CD14-positive monocyte (primary cell): ENCODE measurements at regions not wholly inside any gene's neighbourhood (a gene's known extent, or its start where the extent isn't known, plus 50 kb on each side); places are given as distances from the start of the nearest gene placed in this dataset.

Source experiments
- DNase-seq, 3 donors: peaks; one replicate each; pipeline ENCODE4 v3.0.0-alpha.2; 2011 to 2022
- H2AFZ ChIP-seq: 2 replicates; pipeline ENCODE4 v1.6.0; 2012; ENCODE audit warnings: mild to moderate bottlenecking, low read depth, low read length, inconsistent platforms; ENCODE audit not compliant: insufficient read depth, poor library complexity, severe bottlenecking
- H3K27ac ChIP-seq, 2 donors: 1 replicate in 1 of 2; 2 replicates in 1 of 2; pipeline ENCODE4 v1.5.1; 2012 to 2013; ENCODE audit warnings: low read length in 2 of 2, control low read depth in 1 of 2, inconsistent platforms in 1 of 2, low read depth in 1 of 2, mild to moderate bottlenecking in 1 of 2
- H3K27me3 ChIP-seq, 2 donors: one replicate each; pipeline versions ENCODE4 v1.6.0 to v1.6.1; 2011 to 2013; ENCODE audit warnings: low read length in 2 of 2; ENCODE audit not compliant: control insufficient read depth in 2 of 2, insufficient read depth in 2 of 2
- H3K36me3 ChIP-seq, 2 donors: replicated peaks in 1 of 2; 1 replicate in 1 of 2; 2 replicates in 1 of 2; pipeline versions ENCODE4 v1.5.1 to v1.6.1; 2012 to 2013; ENCODE audit warnings: low read length in 2 of 2, control low read depth in 1 of 2, inconsistent platforms in 1 of 2, mild to moderate bottlenecking in 1 of 2; ENCODE audit not compliant: insufficient read depth in 2 of 2, control insufficient read depth in 1 of 2
- H3K4me1 ChIP-seq, 2 donors: 1 replicate in 1 of 2; 2 replicates in 1 of 2; pipeline versions ENCODE4 v1.5.1 to v1.6.1; 2012 to 2013; ENCODE audit warnings: low read length in 2 of 2, control low read depth in 1 of 2, inconsistent platforms in 1 of 2, mild to moderate bottlenecking in 1 of 2, moderate library complexity in 1 of 2; ENCODE audit not compliant: insufficient read depth in 2 of 2, control insufficient read depth in 1 of 2
- H3K4me2 ChIP-seq: replicated peaks from 2 replicates; pipeline ENCODE3; 2012; ENCODE audit warnings: low read length, moderate library complexity, mild to moderate bottlenecking; ENCODE audit not compliant: poor library complexity, severe bottlenecking; ENCODE audit errors: extremely low read depth
- H3K4me3 ChIP-seq, 3 experiments: fragments of 200-600 bp in 1 of 3; sonication (generic) in 1 of 3; replicated peaks in 1 of 3; 1 replicate in 2 of 3; 2 replicates in 1 of 3; pipeline ENCODE4 v1.5.1; 2011 to 2013; ENCODE audit warnings: low read length in 3 of 3, mild to moderate bottlenecking in 3 of 3, control low read depth in 2 of 3, low read depth in 2 of 3, inconsistent platforms in 1 of 3, moderate library complexity in 1 of 3
- H3K79me2 ChIP-seq: 2 replicates; pipeline ENCODE4 v1.6.0; 2012; ENCODE audit warnings: mild to moderate bottlenecking, control low read depth, inconsistent platforms, low read length, moderate library complexity; ENCODE audit not compliant: insufficient read depth
- H3K9ac ChIP-seq: 2 replicates; pipeline ENCODE4 v1.6.0; 2017; ENCODE audit warnings: low read length, mild to moderate bottlenecking; ENCODE audit not compliant: insufficient read depth, poor library complexity, severe bottlenecking
- H3K9me3 ChIP-seq, 2 donors: replicated peaks in 1 of 2; 1 replicate in 1 of 2; 2 replicates in 1 of 2; pipeline versions ENCODE4 v1.5.1 to v1.6.1; 2012 to 2013; ENCODE audit warnings: low read length in 2 of 2, control low read depth in 1 of 2; ENCODE audit not compliant: control insufficient read depth in 1 of 2, insufficient read depth in 1 of 2
- H4K20me1 ChIP-seq: 2 replicates; pipeline ENCODE4 v1.6.0; 2012; ENCODE audit warnings: mild to moderate bottlenecking, low read length, control low read depth, moderate library complexity; ENCODE audit not compliant: insufficient read depth
- H3K27ac Mint-ChIP-seq, 7 donors: one replicate each; pipeline ENCODE4 v1.8.0; 2020; ENCODE audit warnings: mild to moderate bottlenecking in 7 of 7, mixed read lengths in 7 of 7, moderate library complexity in 6 of 7, inconsistent platforms in 2 of 7
- H3K27me3 Mint-ChIP-seq, 3 donors: one replicate each; pipeline ENCODE4 v1.8.0; 2021 to 2022; ENCODE audit warnings: low read depth in 3 of 3, mild to moderate bottlenecking in 3 of 3, mixed read lengths in 3 of 3, moderate library complexity in 3 of 3, inconsistent platforms in 1 of 3
- H3K36me3 Mint-ChIP-seq, 2 donors: one replicate each; pipeline ENCODE4 v1.8.0; 2020; ENCODE audit warnings: mixed read lengths in 2 of 2, inconsistent platforms in 1 of 2, mild to moderate bottlenecking in 1 of 2
- H3K4me1 Mint-ChIP-seq: one replicate; pipeline ENCODE4 v1.8.0; 2020; ENCODE audit warnings: mild to moderate bottlenecking, mixed read lengths
- H3K4me3 Mint-ChIP-seq, 2 donors: one replicate each; pipeline ENCODE4 v1.8.0; 2020; ENCODE audit warnings: mild to moderate bottlenecking in 2 of 2, mixed read lengths in 2 of 2, moderate library complexity in 1 of 2
- H3K9me3 Mint-ChIP-seq, 7 donors: one replicate each; pipeline ENCODE4 v1.8.0; 2020 to 2022; ENCODE audit warnings: mixed read lengths in 7 of 7, mild to moderate bottlenecking in 6 of 7, moderate library complexity in 6 of 7, inconsistent platforms in 2 of 7
- CTCF ChIP-seq: fragments of 200-600 bp; IDR thresholded peaks from one replicate; pipeline ENCODE4 v1.8.0; 2022; ENCODE audit warnings: antibody characterized with exemption, mild to moderate bottlenecking
- WGBS: methylation state at CpG from one replicate; pipeline ENCODE4 v1.1.5; 2013; ENCODE audit warnings: missing lambda C conversion rate; ENCODE audit not compliant: insufficient coverage; 5-methylcytosine and 5-hydroxymethylcytosine counted together
- intact Hi-C, 2 donors: fragments of 100-400 bp; cut with micrococcal nuclease; formaldehyde crosslinking; loops; one replicate each; pipeline versions ENCODE4 v1.15.0 to v1.15.1; 2023

- H3K36me3 Mint-ChIP-seq: no peaks in the 10 kb centered on the region
- H3K4me3 Mint-ChIP-seq: no peak overlapping the region
- intact Hi-C loops: no loop called here
- Histone ChIP-seq H4K20me1 (no peaks in the 10 kb centered on the region), H3K79me2 (no peaks in the 10 kb centered on the region), H3K9ac (no peak overlapping the region), H3K27ac (no peak overlapping the region), H3K36me3 (no peaks in the 10 kb centered on the region), H2AFZ (no peak overlapping the region), H3K27me3 (no peaks in the 10 kb centered on the region), H3K4me3 (no peak overlapping the region), H3K4me1 (no peaks in the 10 kb centered on the region), H3K9me3 (no peaks in the 10 kb centered on the region), H3K4me2 (no peak overlapping the region)
- peaks cover 0 to 14% (median 3%) of the 10 kb centered on the region in 7 donors for H3K9me3 Mint-ChIP-seq
- no peak overlapping the region for H3K27ac Mint-ChIP-seq
- no peak for DNase-seq
- no CpG with 5 or more reads among the region's 1 CpG for WGBS
- H3K4me1 Mint-ChIP-seq: no peaks in the 10 kb centered on the region
- no peaks in the 10 kb centered on the region for H3K27me3 Mint-ChIP-seq
- no peak for TF ChIP-seq CTCF
Measured at GRCh38 chr9:7415836-7416235, 383.7 kb downstream of the DMAC1 start.

- Histone ChIP-seq H3K9ac (no peak overlapping the region), H2AFZ (no peak overlapping the region), H3K4me2 (no peak overlapping the region), H3K27ac (no peak overlapping the region), H3K9me3 (no peaks in the 10 kb centered on the region), H3K4me3 (no peak overlapping the region), H3K79me2 (no peaks in the 10 kb centered on the region), H3K4me1 (no peaks in the 10 kb centered on the region), H3K27me3 (no peaks in the 10 kb centered on the region), H4K20me1 (no peaks in the 10 kb centered on the region), H3K36me3 (no peaks in the 10 kb centered on the region)
- H3K36me3 Mint-ChIP-seq: no peaks in the 10 kb centered on the region
- intact Hi-C loops: no loop called here
- no peak overlapping the region for H3K27ac Mint-ChIP-seq
- WGBS: no CpG with 5 or more reads among the region's 4 CpGs
- H3K9me3 Mint-ChIP-seq: peaks cover 0 to 5% (median 1%) of the 10 kb centered on the region in 7 donors
- H3K4me1 Mint-ChIP-seq: peaks cover 6% of the 10 kb centered on the region
- no peaks in the 10 kb centered on the region for H3K27me3 Mint-ChIP-seq
- DNase-seq: no peak
- no peak for TF ChIP-seq CTCF
- H3K4me3 Mint-ChIP-seq: no peak overlapping the region
Measured at GRCh38 chr9:7408845-7409244, 390.7 kb downstream of the DMAC1 start.
